HepG2 (cell line): ENCODE measurements at regions not wholly inside any gene's neighbourhood (a gene's known extent, or its start where the extent isn't known, plus 50 kb on each side); places are given as distances from the start of the nearest gene placed in this dataset.

Source experiments
- BRCA1 ChIP-seq: sonication (generic); formaldehyde crosslinking; IDR thresholded peaks from 2 replicates; pipeline ENCODE4 v1.4.0; 2020; ENCODE audit warnings: missing genetic modification reagents
- EP300 ChIP-seq, 3 experiments: sonication (generic) in 1 of 3; formaldehyde crosslinking in 1 of 3; IDR thresholded peaks; 2 replicates each; pipeline versions ENCODE4 v1.5.1 to v1.6.1; 2011 to 2020; ENCODE audit warnings: low read depth in 2 of 3, low read length in 2 of 3, borderline replicate concordance in 1 of 3, improper control_type of control experiment in 1 of 3, mild to moderate bottlenecking in 1 of 3, missing genetic modification reagents in 1 of 3, moderate library complexity in 1 of 3
- FOXK1 ChIP-seq: sonication (generic); formaldehyde crosslinking; IDR thresholded peaks from 2 replicates; pipeline ENCODE4 v1.4.0; 2020; ENCODE audit warnings: low read depth, missing genetic modification reagents, borderline replicate concordance
- POLR2AphosphoS2 ChIP-seq: IDR thresholded peaks from 2 replicates; pipeline ENCODE4 v1.6.1; 2011; ENCODE audit warnings: low read depth, low read length, improper control_type of control experiment
- RARG ChIP-seq: sonication (generic); formaldehyde crosslinking; IDR thresholded peaks from 2 replicates; pipeline ENCODE4 v1.4.0; 2020; ENCODE audit warnings: low read depth, mild to moderate bottlenecking, missing genetic modification reagents
- STAG1 ChIP-seq: sonication (generic); formaldehyde crosslinking; IDR thresholded peaks from 2 replicates; pipeline ENCODE4 v1.4.0; 2020; ENCODE audit warnings: missing genetic modification reagents
- TF ChIP-seq, protein P1 (sequence below): sonication (generic); formaldehyde crosslinking; IDR thresholded peaks from 2 replicates; pipeline ENCODE4 v1.5.0; 2020; ENCODE audit warnings: mild to moderate bottlenecking, missing genetic modification reagents, moderate library complexity
- TF ChIP-seq, protein P2 (sequence below): sonication (generic); formaldehyde crosslinking; IDR thresholded peaks from 2 replicates; pipeline ENCODE4 v1.9.0; 2021; ENCODE audit warnings: missing genetic modification reagents, borderline replicate concordance

DNA sequence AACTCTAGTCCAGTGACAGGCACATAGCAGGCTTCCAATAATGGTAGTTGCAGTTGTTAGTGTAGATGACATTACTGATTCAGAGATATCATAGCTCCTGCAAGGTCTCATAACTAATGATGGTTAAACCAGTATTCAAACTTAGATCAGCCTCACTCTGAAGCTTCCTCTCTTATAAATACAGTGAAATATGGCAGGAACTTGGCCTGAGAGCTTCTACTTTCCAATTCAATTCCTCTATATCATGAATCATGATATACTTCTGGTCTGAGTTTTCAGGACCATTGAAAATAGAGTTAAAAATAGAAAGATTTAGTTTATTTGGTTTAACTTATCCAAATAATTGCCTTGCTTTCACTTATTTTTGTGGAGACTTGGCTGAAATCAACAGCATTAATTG, 167.5 kb upstream of the NOVA1 start:
- no peak for TF ChIP-seq BRCA1 (CRISPR knock-in tag)
- no peak for TF ChIP-seq POLR2AphosphoS2
- TF ChIP-seq STAG1 = no peak
- TF ChIP-seq EP300 (IDR thresholded peaks at IDR 0.05; ENCODE audit: low read depth in 2 of 2, low read length in 2 of 2) = no peak
- TF ChIP-seq EP300 (CRISPR knock-in tag; IDR thresholded peaks at IDR 0.05; ENCODE audit: borderline replicate concordance) = no peak
- TF ChIP-seq, protein P1, sequence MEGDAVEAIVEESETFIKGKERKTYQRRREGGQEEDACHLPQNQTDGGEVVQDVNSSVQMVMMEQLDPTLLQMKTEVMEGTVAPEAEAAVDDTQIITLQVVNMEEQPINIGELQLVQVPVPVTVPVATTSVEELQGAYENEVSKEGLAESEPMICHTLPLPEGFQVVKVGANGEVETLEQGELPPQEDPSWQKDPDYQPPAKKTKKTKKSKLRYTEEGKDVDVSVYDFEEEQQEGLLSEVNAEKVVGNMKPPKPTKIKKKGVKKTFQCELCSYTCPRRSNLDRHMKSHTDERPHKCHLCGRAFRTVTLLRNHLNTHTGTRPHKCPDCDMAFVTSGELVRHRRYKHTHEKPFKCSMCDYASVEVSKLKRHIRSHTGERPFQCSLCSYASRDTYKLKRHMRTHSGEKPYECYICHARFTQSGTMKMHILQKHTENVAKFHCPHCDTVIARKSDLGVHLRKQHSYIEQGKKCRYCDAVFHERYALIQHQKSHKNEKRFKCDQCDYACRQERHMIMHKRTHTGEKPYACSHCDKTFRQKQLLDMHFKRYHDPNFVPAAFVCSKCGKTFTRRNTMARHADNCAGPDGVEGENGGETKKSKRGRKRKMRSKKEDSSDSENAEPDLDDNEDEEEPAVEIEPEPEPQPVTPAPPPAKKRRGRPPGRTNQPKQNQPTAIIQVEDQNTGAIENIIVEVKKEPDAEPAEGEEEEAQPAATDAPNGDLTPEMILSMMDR (CRISPR knock-in tag) = no peak
- TF ChIP-seq RARG (CRISPR knock-in tag) = no peak
- TF ChIP-seq, protein P2, sequence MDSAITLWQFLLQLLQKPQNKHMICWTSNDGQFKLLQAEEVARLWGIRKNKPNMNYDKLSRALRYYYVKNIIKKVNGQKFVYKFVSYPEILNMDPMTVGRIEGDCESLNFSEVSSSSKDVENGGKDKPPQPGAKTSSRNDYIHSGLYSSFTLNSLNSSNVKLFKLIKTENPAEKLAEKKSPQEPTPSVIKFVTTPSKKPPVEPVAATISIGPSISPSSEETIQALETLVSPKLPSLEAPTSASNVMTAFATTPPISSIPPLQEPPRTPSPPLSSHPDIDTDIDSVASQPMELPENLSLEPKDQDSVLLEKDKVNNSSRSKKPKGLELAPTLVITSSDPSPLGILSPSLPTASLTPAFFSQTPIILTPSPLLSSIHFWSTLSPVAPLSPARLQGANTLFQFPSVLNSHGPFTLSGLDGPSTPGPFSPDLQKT (CRISPR knock-in tag) = no peak
- no peak for TF ChIP-seq FOXK1 (CRISPR knock-in tag)
